ENCODE measurements at regions not wholly inside any gene's neighbourhood (a gene's known extent, or its start where the extent isn't known, plus 50 kb on each side); places are given as distances from the start of the nearest gene placed in this dataset.

- no peak overlapping the region for H3K27ac ChIP-seq (replicated peaks)
- no peaks in the 10 kb centered on the region for H3K9me3 ChIP-seq (replicated peaks)
- TF ChIP-seq CTCF (IDR thresholded peaks at IDR 0.05; ENCODE audit: borderline replicate concordance) = no peak
- H3K27me3 ChIP-seq (ENCODE audit: low read depth) = no peaks in the 10 kb centered on the region
- H3K4me3 ChIP-seq = no peak overlapping the region
- H3K36me3 ChIP-seq = no peaks in the 10 kb centered on the region
- peaks cover 6% of the 10 kb centered on the region for H3K4me1 ChIP-seq
- DNase-seq = no peak
- intact Hi-C loops (cut with micrococcal nuclease) = no loop called here
These were observed 90.7 kb downstream of the GPR88 start for GRCh38 chr1:100628631-100629081.

GRCh38 chr1:100629391-100629790, 90.2 kb upstream of the VCAM1 start:
- intact Hi-C loops (cut with micrococcal nuclease) = no loop called here
- no peak overlapping the region for H3K4me3 ChIP-seq
- H3K36me3 ChIP-seq = no peaks in the 10 kb centered on the region
- H3K27me3 ChIP-seq (ENCODE audit: low read depth) = no peaks in the 10 kb centered on the region
- peaks cover 6% of the 10 kb centered on the region for H3K4me1 ChIP-seq
- H3K27ac ChIP-seq (replicated peaks) = no peak overlapping the region
- TF ChIP-seq CTCF (IDR thresholded peaks at IDR 0.05; ENCODE audit: borderline replicate concordance) = no peak
- H3K9me3 ChIP-seq (replicated peaks) = no peaks in the 10 kb centered on the region
- DNase-seq = no peak

GRCh38 chr1:100631015-100631551, 88.5 kb upstream of the VCAM1 start:
- Histone ChIP-seq H3K27ac (replicated peaks) (no peak overlapping the region), H3K9me3 (replicated peaks) (no peaks in the 10 kb centered on the region), H3K36me3 (no peaks in the 10 kb centered on the region), H3K27me3 (ENCODE audit: low read depth) (no peaks in the 10 kb centered on the region), H3K4me1 (peaks cover 6% of the 10 kb centered on the region), H3K4me3 (no peak overlapping the region)
- TF ChIP-seq CTCF (IDR thresholded peaks at IDR 0.05; ENCODE audit: borderline replicate concordance) = no peak
- DNase-seq = no peak
- intact Hi-C loops (cut with micrococcal nuclease) = no loop called here

GRCh38 chr1:100642826-100643225, 76.7 kb upstream of the VCAM1 start:
- peaks cover 7% of the 10 kb centered on the region for H3K9me3 ChIP-seq (replicated peaks)
- intact Hi-C loops (cut with micrococcal nuclease) = no loop called here

GRCh38 chr1:100643471-100644196, 75.9 kb upstream of the VCAM1 start:
- no peaks in the 10 kb centered on the region for H3K36me3 ChIP-seq
- H3K9me3 ChIP-seq (replicated peaks) = peaks cover 15% of the 10 kb centered on the region
- H3K4me3 ChIP-seq = no peak overlapping the region
- no peaks in the 10 kb centered on the region for H3K27me3 ChIP-seq (ENCODE audit: low read depth)
- H3K4me1 ChIP-seq = peaks cover 10% of the 10 kb centered on the region
- no peak for TF ChIP-seq CTCF (IDR thresholded peaks at IDR 0.05; ENCODE audit: borderline replicate concordance)
- intact Hi-C loops (cut with micrococcal nuclease) = no loop called here
- H3K27ac ChIP-seq (replicated peaks) = peak overlapping the region; percentile 35
- no peak for DNase-seq

More at GRCh38 chr1:100642826-100643225, 76.7 kb upstream of the VCAM1 start:
- H3K36me3 ChIP-seq = no peaks in the 10 kb centered on the region
- peak overlapping the region; percentile 35 for H3K27ac ChIP-seq (replicated peaks)
- TF ChIP-seq CTCF (IDR thresholded peaks at IDR 0.05; ENCODE audit: borderline replicate concordance) = no peak
- no peaks in the 10 kb centered on the region for H3K27me3 ChIP-seq (ENCODE audit: low read depth)
- DNase-seq = no peak
- no peak overlapping the region for H3K4me3 ChIP-seq
- peaks cover 10% of the 10 kb centered on the region for H3K4me1 ChIP-seq
